Neuronal stem cell (in vitro differentiated cells): ENCODE measurements at regions not wholly inside any gene's neighbourhood (a gene's known extent, or its start where the extent isn't known, plus 50 kb on each side); places are given as distances from the start of the nearest gene placed in this dataset.

Experiments used
- DNase-seq: peaks from one replicate; pipeline ENCODE4 v3.0.0-alpha.2; 2013; ENCODE audit warnings: low spot score
- H2AFZ ChIP-seq: one replicate; pipeline ENCODE4 v1.6.1; 2013; ENCODE audit warnings: mild to moderate bottlenecking, low read length, inconsistent platforms
- H2AK5ac ChIP-seq: 2 replicates; pipeline ENCODE4 v1.6.1; 2013; ENCODE audit warnings: low read depth, mild to moderate bottlenecking, inconsistent platforms, low read length, moderate library complexity, mixed read lengths
- H2BK120ac ChIP-seq: 2 replicates; pipeline ENCODE4 v1.6.1; 2013; ENCODE audit warnings: low read depth, mild to moderate bottlenecking, inconsistent platforms, low read length, moderate library complexity, mixed read lengths
- H2BK12ac ChIP-seq: one replicate; pipeline ENCODE4 v1.6.1; 2013; ENCODE audit warnings: low read length, inconsistent platforms
- H2BK15ac ChIP-seq: 2 replicates; pipeline ENCODE4 v1.6.1; 2013; ENCODE audit warnings: mild to moderate bottlenecking, low read length, inconsistent platforms, mixed read lengths
- H2BK5ac ChIP-seq: one replicate; pipeline ENCODE4 v1.6.1; 2013; ENCODE audit warnings: inconsistent platforms, mild to moderate bottlenecking, low read length, moderate library complexity
- H3K14ac ChIP-seq: one replicate; pipeline ENCODE4 v1.6.1; 2013; ENCODE audit warnings: low read length, inconsistent platforms
- H3K18ac ChIP-seq: 2 replicates; pipeline ENCODE4 v1.6.1; 2013; ENCODE audit warnings: low read length, inconsistent platforms
- H3K23ac ChIP-seq: 2 replicates; pipeline ENCODE4 v1.6.1; 2013; ENCODE audit warnings: low read depth, mild to moderate bottlenecking, mixed read lengths, low read length, inconsistent platforms; ENCODE audit not compliant: poor library complexity
- H3K27ac ChIP-seq: replicated peaks from 3 replicates; pipeline ENCODE4 v1.5.1; 2013; ENCODE audit warnings: low read length, inconsistent platforms
- H3K27me3 ChIP-seq, 3 experiments: 2 replicates each; pipeline ENCODE4 v1.6.1; 2013; ENCODE audit warnings: low read length in 3 of 3, mild to moderate bottlenecking in 2 of 3, inconsistent platforms in 1 of 3, low read depth in 1 of 3, mixed read lengths in 1 of 3, moderate library complexity in 1 of 3; ENCODE audit not compliant: control insufficient read depth in 3 of 3, insufficient read depth in 3 of 3
- H3K36me3 ChIP-seq, 2 donors: replicated peaks in 1 of 2; 2 replicates each; pipeline ENCODE4 v1.6.1; 2013; ENCODE audit warnings: low read length in 2 of 2; ENCODE audit not compliant: control insufficient read depth in 2 of 2, insufficient read depth in 2 of 2
- H3K4ac ChIP-seq: 2 replicates; pipeline ENCODE4 v1.6.1; 2013; ENCODE audit warnings: inconsistent platforms, mild to moderate bottlenecking, low read length, moderate library complexity
- H3K4me1 ChIP-seq, 2 donors: 1 replicate in 1 of 2; 2 replicates in 1 of 2; pipeline ENCODE4 v1.6.1; 2013; ENCODE audit warnings: low read length in 2 of 2, low read depth in 1 of 2; ENCODE audit not compliant: control insufficient read depth in 2 of 2, insufficient read depth in 1 of 2
- H3K4me2 ChIP-seq: one replicate; pipeline ENCODE4 v1.6.1; 2013; ENCODE audit warnings: mild to moderate bottlenecking, low read length, inconsistent platforms; ENCODE audit not compliant: insufficient read depth, poor library complexity, severe bottlenecking
- H3K4me3 ChIP-seq, 2 donors: 2 replicates each; pipeline ENCODE4 v1.5.1; 2013; ENCODE audit warnings: low read length in 2 of 2, mild to moderate bottlenecking in 2 of 2, inconsistent platforms in 1 of 2, moderate library complexity in 1 of 2
- H3K79me1 ChIP-seq: one replicate; pipeline ENCODE4 v1.6.1; 2013; ENCODE audit warnings: low read depth, mild to moderate bottlenecking, inconsistent platforms, low read length, moderate library complexity
- H3K9ac ChIP-seq: one replicate; pipeline ENCODE4 v1.6.1; 2013; ENCODE audit warnings: mild to moderate bottlenecking, low read depth, low read length, inconsistent platforms; ENCODE audit not compliant: poor library complexity
- H3K9me3 ChIP-seq, 2 donors: replicated peaks in 1 of 2; 2 replicates each; pipeline versions ENCODE3 to v1.6.1; 2013; ENCODE audit warnings: low read length in 2 of 2, mild to moderate bottlenecking in 2 of 2, inconsistent platforms in 1 of 2, low read depth in 1 of 2, mixed read lengths in 1 of 2, moderate library complexity in 1 of 2; ENCODE audit not compliant: control insufficient read depth in 2 of 2, insufficient read depth in 1 of 2
- H4K8ac ChIP-seq: one replicate; pipeline ENCODE4 v1.6.1; 2013; ENCODE audit warnings: low read depth, mild to moderate bottlenecking, inconsistent platforms, low read length, moderate library complexity
- H4K91ac ChIP-seq: one replicate; pipeline ENCODE4 v1.6.1; 2013; ENCODE audit warnings: low read length, low read depth, mild to moderate bottlenecking, inconsistent platforms; ENCODE audit not compliant: poor library complexity
- WGBS, 2 donors: extraction: QIAGEN DNeasy Blood & Tissue Kit; methylation state at CpG; one replicate each; pipeline ENCODE4 v1.1.7; 2013; ENCODE audit warnings: missing lambda C conversion rate in 2 of 2, mixed read lengths in 1 of 2; ENCODE audit not compliant: insufficient read length in 2 of 2, insufficient replicate concordance in 1 of 2; ENCODE audit errors: extremely low coverage in 2 of 2; 5-methylcytosine and 5-hydroxymethylcytosine counted together

- H2BK5ac ChIP-seq = no peak overlapping the region
Measured at GRCh38 chr20:48378976-48379675, 448.7 kb downstream of the PREX1 start.

GRCh38 chr20:48377940-48378339 lies 449.9 kb downstream of the PREX1 start:
- H2AK5ac ChIP-seq = no peak overlapping the region
- H3K4me2 ChIP-seq = no peak overlapping the region
- H3K4me3 ChIP-seq = no peak overlapping the region
- no peak overlapping the region for H3K9ac ChIP-seq
- H3K27me3 ChIP-seq = no peaks in the 10 kb centered on the region
- no peak overlapping the region for H3K4ac ChIP-seq
- H4K91ac ChIP-seq = no peak overlapping the region
- no peak overlapping the region for H3K14ac ChIP-seq
- no peak overlapping the region for H3K23ac ChIP-seq
- no peak overlapping the region for H3K27ac ChIP-seq
- peaks cover 7 to 26% of the 10 kb centered on the region in 2 donors for H3K4me1 ChIP-seq
- H3K79me1 ChIP-seq = no peaks in the 10 kb centered on the region
- H2BK15ac ChIP-seq = no peak overlapping the region
- no peak overlapping the region for H2BK120ac ChIP-seq
- H2AFZ ChIP-seq = no peak overlapping the region
- no peak for DNase-seq
- no peak overlapping the region for H4K8ac ChIP-seq
- no peaks in the 10 kb centered on the region for H3K36me3 ChIP-seq
- no peaks in the 10 kb centered on the region for H3K9me3 ChIP-seq
- H2BK12ac ChIP-seq = no peak overlapping the region
- no peak overlapping the region for H3K18ac ChIP-seq
- H2BK5ac ChIP-seq = no peak overlapping the region
- no CpG with 5 or more reads among the region's 2 CpGs for WGBS, 2 donors

More at GRCh38 chr20:48378976-48379675, 448.7 kb downstream of the PREX1 start:
- no peak overlapping the region for H4K8ac ChIP-seq
- no peak overlapping the region for H3K4me2 ChIP-seq
- no peak overlapping the region for H3K4me3 ChIP-seq
- no peak overlapping the region for H3K23ac ChIP-seq
- H3K79me1 ChIP-seq = no peaks in the 10 kb centered on the region
- no peak overlapping the region for H3K4ac ChIP-seq
- no peaks in the 10 kb centered on the region for H3K9me3 ChIP-seq
- H2BK120ac ChIP-seq = no peak overlapping the region
- H2BK12ac ChIP-seq = no peak overlapping the region
- no peak for DNase-seq
- H3K18ac ChIP-seq = no peak overlapping the region
- H3K9ac ChIP-seq = no peak overlapping the region
- WGBS, 2 donors = no CpG with 5 or more reads among the region's 8 CpGs
- no peak overlapping the region for H3K27ac ChIP-seq
- no peak overlapping the region for H3K14ac ChIP-seq
- H3K4me1 ChIP-seq = peaks cover 2 to 18% of the 10 kb centered on the region in 2 donors
- H2AFZ ChIP-seq = no peak overlapping the region
- no peak overlapping the region for H4K91ac ChIP-seq
- H2AK5ac ChIP-seq = no peak overlapping the region
- no peak overlapping the region for H2BK15ac ChIP-seq
- H3K36me3 ChIP-seq = no peaks in the 10 kb centered on the region
- H3K27me3 ChIP-seq = no peaks in the 10 kb centered on the region

- Histone ChIP-seq H2BK5ac (no peak overlapping the region), H3K4me2 (no peak overlapping the region), H3K14ac (no peak overlapping the region), H4K91ac (no peak overlapping the region), H3K9ac (no peak overlapping the region), H3K9me3 (no peaks in the 10 kb centered on the region), H2BK15ac (no peak overlapping the region), H3K4ac (no peak overlapping the region), H3K27ac (no peak overlapping the region), H2AK5ac (no peak overlapping the region), H3K27me3 (peaks cover 0 to 4% (median 0%) of the 10 kb centered on the region in 3 experiments), H3K79me1 (no peaks in the 10 kb centered on the region), H2BK12ac (no peak overlapping the region), H4K8ac (no peak overlapping the region), H3K36me3 (no peaks in the 10 kb centered on the region), H3K18ac (no peak overlapping the region), H3K4me1 (peaks cover 10 to 30% of the 10 kb centered on the region in 2 donors), H2AFZ (no peak overlapping the region), H3K23ac (no peak overlapping the region), H2BK120ac (no peak overlapping the region), H3K4me3 (no peak overlapping the region)
- DNase-seq = no peak
- no CpG with 5 or more reads among the region's 8 CpGs for WGBS, 2 donors
Measured at GRCh38 chr20:48375804-48376203, 452.0 kb downstream of the PREX1 start.

GRCh38 chr20:48374991-48375595 lies 452.7 kb downstream of the PREX1 start:
- Histone ChIP-seq H3K9ac (no peak overlapping the region), H3K9me3 (no peaks in the 10 kb centered on the region), H3K79me1 (no peaks in the 10 kb centered on the region), H2BK120ac (no peak overlapping the region), H3K4ac (no peak overlapping the region), H4K91ac (peak overlapping the region; percentile 34), H2BK15ac (no peak overlapping the region), H2BK5ac (no peak overlapping the region), H2AFZ (peak overlapping the region; percentile 66), H3K27ac (no peak overlapping the region), H2BK12ac (peak overlapping the region; percentile 66), H3K23ac (no peak overlapping the region), H3K18ac (no peak overlapping the region), H3K36me3 (no peaks in the 10 kb centered on the region), H3K4me3 (no peak overlapping the region), H4K8ac (no peak overlapping the region), H3K4me2 (no peak overlapping the region), H2AK5ac (peak overlapping the region; percentile 44), H3K4me1 (peaks cover 14 to 30% of the 10 kb centered on the region in 2 donors), H3K27me3 (peaks cover 0 to 4% (median 0%) of the 10 kb centered on the region in 3 experiments), H3K14ac (no peak overlapping the region)
- WGBS, 2 donors = no CpG with 5 or more reads among the region's 16 CpGs
- DNase-seq = no peak
